Suprapubic skin (tissue), 3 donors: ENCODE measurements at regions not wholly inside any gene's neighbourhood (a gene's known extent, or its start where the extent isn't known, plus 50 kb on each side); places are given as distances from the start of the nearest gene placed in this dataset.

Source experiments
- EP300 ChIP-seq: sonication (generic); formaldehyde crosslinking; IDR thresholded peaks from one replicate; pipeline ENCODE4 v1.6.1; 2017; ENCODE audit warnings: antibody characterized with exemption
- POLR2A ChIP-seq, 2 donors: fragments of 450-650 bp; IDR thresholded peaks; one replicate each; pipeline ENCODE4 v1.6.1; 2017; ENCODE audit warnings: antibody characterized with exemption in 2 of 2, mild to moderate bottlenecking in 2 of 2, moderate library complexity in 2 of 2
- TF ChIP-seq, protein P1 (sequence below), 2 donors: fragments of 200-600 bp in 1 of 2; fragments of 450-650 bp in 1 of 2; sonication (generic) in 1 of 2; IDR thresholded peaks; one replicate each; pipeline ENCODE4 v1.5.1; 2016 to 2019; ENCODE audit warnings: antibody characterized with exemption in 2 of 2, mild to moderate bottlenecking in 1 of 2, moderate library complexity in 1 of 2

DNA sequence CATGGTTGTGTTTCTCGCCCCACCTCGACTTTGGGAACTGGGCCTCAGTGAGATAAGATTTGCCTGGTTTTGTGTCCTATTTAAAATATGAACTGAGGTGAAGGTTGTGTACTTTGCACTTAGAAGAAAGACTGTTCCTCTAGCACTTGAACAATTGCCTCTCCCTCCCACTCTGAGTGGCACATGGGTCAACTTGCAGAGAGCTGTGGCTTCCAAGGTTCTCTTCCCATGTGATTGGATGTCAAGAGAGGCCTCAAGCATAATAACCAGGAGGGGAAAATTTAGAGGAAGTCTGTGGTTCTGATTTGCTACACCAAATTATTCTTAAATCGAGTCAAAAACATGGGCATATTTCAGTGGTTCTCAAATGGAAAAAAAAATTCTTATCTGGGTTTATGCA, 329.2 kb downstream of the HS3ST3B1 start:
- TF ChIP-seq EP300 (no peak), POLR2A (IDR thresholded peaks at IDR 0.05) (no peak)
- TF ChIP-seq, protein P1, sequence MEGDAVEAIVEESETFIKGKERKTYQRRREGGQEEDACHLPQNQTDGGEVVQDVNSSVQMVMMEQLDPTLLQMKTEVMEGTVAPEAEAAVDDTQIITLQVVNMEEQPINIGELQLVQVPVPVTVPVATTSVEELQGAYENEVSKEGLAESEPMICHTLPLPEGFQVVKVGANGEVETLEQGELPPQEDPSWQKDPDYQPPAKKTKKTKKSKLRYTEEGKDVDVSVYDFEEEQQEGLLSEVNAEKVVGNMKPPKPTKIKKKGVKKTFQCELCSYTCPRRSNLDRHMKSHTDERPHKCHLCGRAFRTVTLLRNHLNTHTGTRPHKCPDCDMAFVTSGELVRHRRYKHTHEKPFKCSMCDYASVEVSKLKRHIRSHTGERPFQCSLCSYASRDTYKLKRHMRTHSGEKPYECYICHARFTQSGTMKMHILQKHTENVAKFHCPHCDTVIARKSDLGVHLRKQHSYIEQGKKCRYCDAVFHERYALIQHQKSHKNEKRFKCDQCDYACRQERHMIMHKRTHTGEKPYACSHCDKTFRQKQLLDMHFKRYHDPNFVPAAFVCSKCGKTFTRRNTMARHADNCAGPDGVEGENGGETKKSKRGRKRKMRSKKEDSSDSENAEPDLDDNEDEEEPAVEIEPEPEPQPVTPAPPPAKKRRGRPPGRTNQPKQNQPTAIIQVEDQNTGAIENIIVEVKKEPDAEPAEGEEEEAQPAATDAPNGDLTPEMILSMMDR (IDR thresholded peaks at IDR 0.05), result no peak
